Myocyte (in vitro differentiated cells): ENCODE measurements at regions not wholly inside any gene's neighbourhood (a gene's known extent, or its start where the extent isn't known, plus 50 kb on each side); places are given as distances from the start of the nearest gene placed in this dataset.
A peak's percentile ranks its signal among the peaks of the same experiment; 100 is the strongest.

Experiments
- DNase-seq: peaks from one replicate; pipeline ENCODE4 v3.0.0-alpha.2; 2012; ENCODE audit warnings: low read depth

GRCh38 chr3:156760333-156760732 lies 65.8 kb upstream of the LEKR1 start:
- no peak for DNase-seq

GRCh38 chr3:156761007-156761406 lies 65.1 kb upstream of the LEKR1 start:
- peak; percentile 90 for DNase-seq

- DNase-seq, result no peak
These were observed 64.3 kb upstream of the LEKR1 start for GRCh38 chr3:156761713-156762451.

GRCh38 chr3:156762631-156763185 lies 63.4 kb upstream of the LEKR1 start:
- DNase-seq, result peak; percentile 88

GRCh38 chr3:156763386-156763785 lies 62.8 kb upstream of the LEKR1 start:
- DNase-seq, result no peak

GRCh38 chr3:156763931-156764720 lies 62.0 kb upstream of the LEKR1 start:
- DNase-seq, result no peak

GRCh38 chr3:156764751-156765150 lies 61.4 kb upstream of the LEKR1 start:
- DNase-seq, result no peak

- no peak for DNase-seq
These were observed 57.8 kb upstream of the LEKR1 start for GRCh38 chr3:156768390-156768789.

- peak; percentile 32 for DNase-seq
These were observed 56.2 kb upstream of the LEKR1 start for GRCh38 chr3:156769721-156770654.

GRCh38 chr3:156770699-156771414 lies 55.3 kb upstream of the LEKR1 start:
- DNase-seq, result no peak

- DNase-seq, result no peak
These were observed 53.5 kb upstream of the LEKR1 start for GRCh38 chr3:156772588-156773206.

- DNase-seq, result no peak
These were observed 50.1 kb upstream of the LEKR1 start for GRCh38 chr3:156776031-156776430.
